PC-3 (cell line): ENCODE measurements at regions not wholly inside any gene's neighbourhood (a gene's known extent, or its start where the extent isn't known, plus 50 kb on each side); places are given as distances from the start of the nearest gene placed in this dataset.

Experiments used
- ATAC-seq: fragments of 200-7000 bp; cut with Tn5 transposase; 2 replicates; pipeline ENCODE4 v1.9.1; 2020; ENCODE audit warnings: mild to moderate bottlenecking, moderate library complexity
- BruUV-seq: library from RNA; stranded (reverse); fragments of 400-500 nt; replicated peaks from 2 replicates; lab custom pipeline; 2021; lab: Mats Ljungman, UMichigan
- CTCF ChIA-PET: fragments of 300-600 bp; sonication (Branson Sonifier 250); formaldehyde crosslinking; loops from one replicate; lab custom pipeline; 2022; ENCODE audit warnings: antibody characterized with exemption; lab: Charles Lee
- POLR2A ChIA-PET: fragments of 300-600 bp; sonication (Branson Sonifier 250); formaldehyde crosslinking; loops from one replicate; lab custom pipeline; 2022; ENCODE audit warnings: antibody characterized with exemption; ENCODE audit not compliant: unreplicated experiment; lab: Charles Lee
- DNase-seq: peaks from one replicate; pipeline ENCODE4 v3.0.0-alpha.2; 2015
- H2AFZ ChIP-seq: fragments of 300-600 bp; sonication (generic); 2 replicates; pipeline ENCODE4 v1.6.0; 2016; ENCODE audit warnings: antibody characterized with exemption, low read length
- H3F3A ChIP-seq: fragments of 300-600 bp; sonication (generic); one replicate; pipeline ENCODE4 v1.6.0; 2017; ENCODE audit warnings: antibody characterized with exemption, low read length, control low read depth, mild to moderate bottlenecking; ENCODE audit not compliant: unreplicated experiment
- H3K27ac ChIP-seq: fragments of 300-600 bp; sonication (generic); 2 replicates; pipeline ENCODE4 v1.5.1; 2016; ENCODE audit warnings: mild to moderate bottlenecking, low read length
- H3K27me3 ChIP-seq: fragments of 300-600 bp; sonication (generic); 2 replicates; pipeline ENCODE4 v1.6.1; 2016; ENCODE audit warnings: low read length, mixed read lengths
- H3K36me3 ChIP-seq: fragments of 300-600 bp; sonication (generic); 2 replicates; pipeline ENCODE4 v1.6.1; 2016; ENCODE audit warnings: low read depth, mixed run types, low read length, mixed read lengths
- H3K4me1 ChIP-seq: fragments of 300-600 bp; sonication (generic); 2 replicates; pipeline ENCODE4 v1.5.1; 2016; ENCODE audit warnings: low read length; ENCODE audit not compliant: insufficient read depth
- H3K4me2 ChIP-seq: fragments of 300-600 bp; sonication (generic); 2 replicates; pipeline ENCODE4 v1.6.0; 2016; ENCODE audit warnings: low read length
- H3K4me3 ChIP-seq: fragments of 300-600 bp; sonication (generic); 2 replicates; pipeline ENCODE4 v1.5.1; 2016; ENCODE audit warnings: mild to moderate bottlenecking, low read length, mixed read lengths
- H3K79me2 ChIP-seq: fragments of 300-600 bp; sonication (generic); 2 replicates; pipeline ENCODE4 v1.6.1; 2017; ENCODE audit warnings: low read length, mixed read lengths
- H3K9ac ChIP-seq: fragments of 300-600 bp; sonication (generic); 2 replicates; pipeline ENCODE4 v1.6.0; 2016; ENCODE audit warnings: mild to moderate bottlenecking, low read length
- H3K9me2 ChIP-seq: fragments of 300-600 bp; sonication (generic); replicated peaks from 2 replicates; pipeline ENCODE4 v1.6.1; 2016; ENCODE audit warnings: mixed run types, low read length, mixed read lengths
- H3K9me3 ChIP-seq: fragments of 300-600 bp; sonication (generic); 2 replicates; pipeline ENCODE4 v1.6.1; 2016; ENCODE audit warnings: low read length, mixed read lengths
- H4K20me1 ChIP-seq: fragments of 300-600 bp; sonication (generic); 2 replicates; pipeline ENCODE4 v1.6.1; 2016; ENCODE audit warnings: low read length, mixed read lengths
- CTCF ChIP-seq: fragments of 300-600 bp; sonication (generic); conservative IDR thresholded peaks from 2 replicates; pipeline ENCODE4 v1.5.1; 2017; ENCODE audit warnings: antibody characterized with exemption, low read depth, mild to moderate bottlenecking, low read length
- EZH2 ChIP-seq: fragments of 300-600 bp; sonication (generic); IDR thresholded peaks from one replicate; pipeline ENCODE4 v1.6.1; 2017; ENCODE audit warnings: antibody characterized with exemption, mild to moderate bottlenecking, low read length; ENCODE audit not compliant: unreplicated experiment
- EZH2phosphoT487 ChIP-seq: fragments of 300-600 bp; sonication (generic); IDR thresholded peaks from 2 replicates; pipeline ENCODE4 v1.6.1; 2018; ENCODE audit warnings: mild to moderate bottlenecking, antibody characterized with exemption, low read length, borderline replicate concordance
- intact Hi-C: fragments of 100-400 bp; cut with micrococcal nuclease; formaldehyde crosslinking; loops from 2 replicates; pipeline ENCODE4 v1.9.0; 2023

- no peaks in the 10 kb centered on the region for H3K9me3 ChIP-seq
- H3K4me1 ChIP-seq = no peaks in the 10 kb centered on the region
- intact Hi-C loops = no loop called here
- TF ChIP-seq CTCF = no peak
- no peak for TF ChIP-seq EZH2
- TF ChIP-seq EZH2phosphoT487 = no peak
- H4K20me1 ChIP-seq = no peaks in the 10 kb centered on the region
- no peaks in the 10 kb centered on the region for H3K79me2 ChIP-seq
- CTCF ChIA-PET = no interaction called here
- H3K4me3 ChIP-seq = no peak overlapping the region
- ATAC-seq = no peak
- H3K9ac ChIP-seq = no peak overlapping the region
- H3K27me3 ChIP-seq = peaks cover 11% of the 10 kb centered on the region; the same call in 1 of the 2 replicates
- no peak overlapping the region for H3K27ac ChIP-seq
- H2AFZ ChIP-seq = no peak overlapping the region
- no TSS peak for BruUV-seq
- H3K36me3 ChIP-seq = no peaks in the 10 kb centered on the region
- no peak overlapping the region for H3K4me2 ChIP-seq
- no peak for DNase-seq
- POLR2A ChIA-PET = no interaction called here
- H3F3A ChIP-seq = no peaks in the 10 kb centered on the region
- no peaks in the 10 kb centered on the region for H3K9me2 ChIP-seq
These were observed 96.9 kb upstream of the RTL6 start for GRCh38 chr22:44594951-44595350.

DNA sequence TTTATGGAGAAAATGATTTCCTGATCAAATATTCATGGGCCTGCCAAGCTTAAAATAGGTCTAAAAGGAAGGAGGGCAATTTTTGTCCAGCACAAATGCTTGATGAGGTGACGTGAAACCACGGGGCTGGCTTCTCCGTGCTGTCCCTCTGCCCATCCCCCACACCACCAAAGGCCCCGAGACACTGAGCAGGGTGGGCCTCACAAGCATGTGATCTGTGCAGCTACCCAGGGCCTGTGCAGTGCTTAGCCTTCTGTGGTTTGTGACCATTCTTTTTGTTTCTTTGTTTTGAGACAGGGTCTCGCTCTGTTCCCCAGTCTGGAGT, 94.8 kb upstream of the RTL6 start:
- ATAC-seq (no peak), DNase-seq (no peak)
- Histone ChIP-seq H3K4me1 (0 out of 2 replicates have a peak, but pooled peaks cover under 1% of the 10 kb centered on the region), H3K79me2 (no peaks in the 10 kb centered on the region), H3F3A (no peaks in the 10 kb centered on the region), H3K27me3 (peaks cover 11% of the 10 kb centered on the region; the same call in 1 of the 2 replicates), H3K9me2 (no peaks in the 10 kb centered on the region), H3K4me2 (no peak overlapping the region), H3K27ac (no peak overlapping the region), H3K36me3 (no peaks in the 10 kb centered on the region), H3K9me3 (no peaks in the 10 kb centered on the region), H4K20me1 (no peaks in the 10 kb centered on the region), H2AFZ (no peak overlapping the region), H3K4me3 (no peak overlapping the region), H3K9ac (no peak overlapping the region)
- intact Hi-C loops = no loop called here
- ChIA-PET CTCF (no interaction called here), POLR2A (no interaction called here)
- TF ChIP-seq EZH2 (no peak), CTCF (no peak), EZH2phosphoT487 (no peak)
- no TSS peak for BruUV-seq

- no peaks in the 10 kb centered on the region for H3K9me2 ChIP-seq
- H3K4me2 ChIP-seq = no peak overlapping the region
- no peaks in the 10 kb centered on the region for H4K20me1 ChIP-seq
- peaks cover 11% of the 10 kb centered on the region; the same call in 1 of the 2 replicates for H3K27me3 ChIP-seq
- BruUV-seq = no TSS peak
- no peak for TF ChIP-seq EZH2
- no peak for TF ChIP-seq CTCF
- TF ChIP-seq EZH2phosphoT487 = no peak
- H3F3A ChIP-seq = no peaks in the 10 kb centered on the region
- no peak overlapping the region for H3K27ac ChIP-seq
- H3K4me1 ChIP-seq = peaks cover 5% of the 10 kb centered on the region; the same call in 1 of the 2 replicates
- H3K79me2 ChIP-seq = no peaks in the 10 kb centered on the region
- H3K9ac ChIP-seq = no peak overlapping the region
- CTCF ChIA-PET = no interaction called here
- H3K4me3 ChIP-seq = no peak overlapping the region
- intact Hi-C loops = no loop called here
- no peaks in the 10 kb centered on the region for H3K9me3 ChIP-seq
- H3K36me3 ChIP-seq = no peaks in the 10 kb centered on the region
- POLR2A ChIA-PET = no interaction called here
- H2AFZ ChIP-seq = no peak overlapping the region
- ATAC-seq (no peak), DNase-seq (no peak)
These were observed 94.2 kb upstream of the RTL6 start for GRCh38 chr22:44592126-44592823.
